ENCODE measurements at regions not wholly inside any gene's neighbourhood (a gene's known extent, or its start where the extent isn't known, plus 50 kb on each side); places are given as distances from the start of the nearest gene placed in this dataset.

DNA sequence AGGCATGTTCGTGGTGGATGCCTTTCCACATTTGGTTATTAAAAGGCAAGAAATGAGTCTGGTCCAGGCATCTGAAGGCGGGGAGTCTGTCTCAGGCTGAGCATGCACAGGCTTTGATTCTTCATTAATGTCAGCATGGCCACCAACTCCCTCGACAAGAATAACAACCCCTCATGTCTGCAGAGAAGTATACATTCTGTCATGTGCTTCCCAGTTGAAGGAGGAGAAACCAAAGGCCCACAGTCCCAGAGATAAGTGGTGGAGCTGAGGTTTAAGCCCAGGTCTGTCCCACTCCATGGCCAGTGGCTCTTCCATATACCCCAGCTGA is 61.6 kb upstream of the LAPTM5 start:
- CTCF ChIA-PET: interaction anchor here (1.9 to 2.5 kb wide), 2 partner anchors 17 to 100 kb away, joined by 6 to 7 read pairs; no protein-coding TSS in a partner anchor
- ATAC-seq: no peak
- DNase-seq: no peak
- peaks cover 14% of the 10 kb centered on the region for H3K4me1 Mint-ChIP-seq
- peaks cover 72% of the 10 kb centered on the region for H3K27me3 Mint-ChIP-seq
- no peak overlapping the region for H3K27ac Mint-ChIP-seq
- no peaks in the 10 kb centered on the region for H3K9me3 Mint-ChIP-seq (ENCODE audit: low read depth)
- H3K4me3 Mint-ChIP-seq: no peak overlapping the region
- no peaks in the 10 kb centered on the region for H3K36me3 Mint-ChIP-seq

DNA sequence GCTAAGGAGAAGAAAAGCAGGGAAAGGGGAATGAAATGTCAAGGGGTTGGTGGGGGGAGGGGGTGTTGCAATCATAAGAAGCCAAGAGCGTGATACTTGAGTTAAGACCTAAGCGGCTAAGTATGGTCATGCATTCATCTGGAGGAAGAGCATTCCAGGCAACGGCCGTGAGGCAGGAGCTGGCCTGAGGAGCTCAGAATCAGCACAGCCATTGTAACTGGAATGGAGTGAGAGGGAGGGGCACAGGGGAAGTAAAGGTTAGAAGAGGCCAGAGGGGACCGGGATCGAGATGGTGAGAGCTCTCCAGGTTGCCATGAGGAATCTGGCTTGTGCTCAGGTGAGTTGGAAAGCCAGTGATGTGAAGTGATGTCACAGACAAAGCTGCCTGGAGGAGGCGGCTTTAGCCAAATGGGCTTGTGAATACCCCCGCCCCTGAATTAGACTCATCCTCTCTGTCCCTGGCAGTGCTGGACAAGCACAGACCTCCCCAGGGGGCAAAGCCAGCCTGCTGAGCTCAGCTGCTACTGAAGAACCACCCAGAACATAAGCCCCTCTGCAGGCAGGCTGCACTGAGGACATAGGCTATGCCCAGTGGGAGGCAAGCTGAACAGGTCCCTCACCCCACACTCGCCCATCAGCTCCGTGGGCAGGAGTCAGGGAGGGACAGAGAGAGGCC is 61.1 kb upstream of the LAPTM5 start:
- DNase-seq (no peak), ATAC-seq (no peak)
- Mint-ChIP-seq H3K27ac (no peak overlapping the region), H3K36me3 (no peaks in the 10 kb centered on the region), H3K27me3 (peaks cover 67% of the 10 kb centered on the region), H3K4me1 (peaks cover 9% of the 10 kb centered on the region), H3K9me3 (ENCODE audit: low read depth) (no peaks in the 10 kb centered on the region), H3K4me3 (no peak overlapping the region)
- CTCF ChIA-PET: interaction anchor here (1.9 to 2.5 kb wide), 2 partner anchors 17 to 99 kb away, joined by 6 to 7 read pairs; no protein-coding TSS in a partner anchor

DNA sequence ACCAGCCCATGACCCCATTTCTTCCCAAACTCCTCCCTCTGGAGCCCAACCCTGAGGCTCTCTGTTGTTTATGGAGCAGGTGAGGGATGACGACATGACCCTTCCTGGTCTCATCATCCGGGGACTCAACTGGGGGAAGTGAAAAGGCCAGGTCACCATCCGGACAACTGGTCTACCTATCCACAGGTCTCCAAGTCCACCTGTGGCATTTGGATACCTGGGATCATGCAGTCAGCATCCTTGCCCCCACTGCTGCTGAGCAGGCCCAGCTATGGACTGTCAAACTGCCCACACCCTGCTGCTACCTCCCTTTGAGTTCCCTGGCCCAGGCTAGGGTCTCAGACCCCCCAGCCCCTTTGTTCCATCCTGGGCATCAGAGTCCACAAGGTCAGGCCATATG is 60.0 kb upstream of the LAPTM5 start:
- H3K27me3 Mint-ChIP-seq: peaks cover 58% of the 10 kb centered on the region
- ATAC-seq (no peak), DNase-seq (no peak)
- no peaks in the 10 kb centered on the region for H3K9me3 Mint-ChIP-seq (ENCODE audit: low read depth)
- H3K36me3 Mint-ChIP-seq: no peaks in the 10 kb centered on the region
- H3K4me3 Mint-ChIP-seq: no peak overlapping the region
- CTCF ChIA-PET: interaction anchor here (1.9 kb wide), 1 partner anchor 16 kb away, joined by 7 read pairs; no protein-coding TSS in a partner anchor
- no peaks in the 10 kb centered on the region for H3K4me1 Mint-ChIP-seq
- H3K27ac Mint-ChIP-seq: no peak overlapping the region

DNA sequence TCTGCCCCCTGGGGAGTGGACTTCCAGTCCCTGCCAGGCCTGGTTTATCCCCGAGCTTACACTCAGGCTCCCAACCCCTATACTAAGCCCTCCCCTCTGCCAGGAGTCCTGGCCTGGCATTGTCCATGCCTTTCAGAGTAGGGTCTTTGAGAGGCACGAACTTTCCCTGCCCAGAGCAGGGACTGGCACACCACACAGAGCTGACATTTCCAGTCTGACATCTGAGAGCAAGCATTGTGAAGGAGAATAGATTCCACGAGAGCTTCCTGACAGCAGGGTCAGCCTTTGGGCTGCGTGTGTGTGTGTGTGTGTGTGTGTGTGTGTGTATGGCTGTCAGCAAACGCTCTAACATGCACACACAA is 59.5 kb upstream of the LAPTM5 start:
- H3K4me1 Mint-ChIP-seq: no peaks in the 10 kb centered on the region
- CTCF ChIA-PET: interaction anchor here (0.6 to 1.3 kb wide), 2 partner anchors 16 to 362 kb away, joined by 4 to 5 read pairs; no protein-coding TSS in a partner anchor

DNA sequence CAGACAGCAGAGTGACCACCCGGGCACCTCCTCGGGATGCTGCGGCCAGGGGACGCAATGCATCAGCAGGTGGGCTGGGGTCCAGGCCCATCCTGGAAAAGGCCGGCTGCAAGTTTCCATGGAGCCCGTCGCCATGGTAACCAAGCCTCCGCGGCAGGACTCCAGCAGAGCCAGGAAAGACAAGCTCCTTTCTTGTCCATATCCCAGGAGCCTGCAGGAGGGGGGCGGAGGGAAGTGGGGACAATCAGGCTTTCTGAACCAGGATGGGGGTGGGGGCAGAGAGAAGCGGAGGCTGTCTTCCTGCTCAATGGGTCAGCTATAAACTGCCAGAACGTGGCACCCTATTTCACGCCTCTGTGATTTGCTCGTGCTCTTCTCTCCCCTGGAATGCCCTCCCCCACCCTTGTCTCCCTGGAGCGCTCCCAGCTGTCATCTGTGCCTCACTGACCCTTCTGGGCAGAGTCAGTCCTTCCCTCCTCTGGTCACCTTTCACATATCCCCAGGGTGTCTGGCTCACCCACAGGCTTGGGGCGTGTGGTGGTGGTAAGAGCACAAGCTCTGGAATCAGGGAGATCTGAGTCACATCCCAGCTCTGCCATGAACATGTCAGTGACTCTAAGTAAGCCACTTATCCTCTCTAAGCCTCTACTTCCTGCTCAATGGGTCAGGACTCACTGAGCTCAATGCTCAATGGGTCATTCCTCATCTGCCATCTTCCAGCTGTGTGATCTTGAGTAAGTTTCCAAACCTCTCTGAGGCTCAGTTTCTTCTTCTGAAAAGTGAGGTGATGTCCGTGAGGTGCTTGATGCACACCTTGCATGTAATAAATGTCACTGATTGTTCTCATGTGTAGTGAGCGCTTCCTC is 58.9 kb upstream of the LAPTM5 start:
- H3K27me3 Mint-ChIP-seq: peaks cover 58% of the 10 kb centered on the region
- H3K9me3 Mint-ChIP-seq (ENCODE audit: low read depth): no peaks in the 10 kb centered on the region
- no peak overlapping the region for H3K27ac Mint-ChIP-seq
- ATAC-seq (no peak), DNase-seq (no peak)
- no peaks in the 10 kb centered on the region for H3K4me1 Mint-ChIP-seq
- no peaks in the 10 kb centered on the region for H3K36me3 Mint-ChIP-seq
- no peak overlapping the region for H3K4me3 Mint-ChIP-seq
- CTCF ChIA-PET: interaction anchor here (0.6 to 1.3 kb wide), 4 partner anchors 15 to 363 kb away, joined by 3 to 5 read pairs (median 4); no protein-coding TSS in a partner anchor

More for the DNA sequence above, 59.5 kb upstream of the LAPTM5 start:
- no peak for DNase-seq
- Mint-ChIP-seq H3K27ac (no peak overlapping the region), H3K27me3 (peaks cover 60% of the 10 kb centered on the region), H3K9me3 (ENCODE audit: low read depth) (no peaks in the 10 kb centered on the region), H3K4me3 (no peak overlapping the region), H3K36me3 (no peaks in the 10 kb centered on the region)
- no peak for ATAC-seq

DNA sequence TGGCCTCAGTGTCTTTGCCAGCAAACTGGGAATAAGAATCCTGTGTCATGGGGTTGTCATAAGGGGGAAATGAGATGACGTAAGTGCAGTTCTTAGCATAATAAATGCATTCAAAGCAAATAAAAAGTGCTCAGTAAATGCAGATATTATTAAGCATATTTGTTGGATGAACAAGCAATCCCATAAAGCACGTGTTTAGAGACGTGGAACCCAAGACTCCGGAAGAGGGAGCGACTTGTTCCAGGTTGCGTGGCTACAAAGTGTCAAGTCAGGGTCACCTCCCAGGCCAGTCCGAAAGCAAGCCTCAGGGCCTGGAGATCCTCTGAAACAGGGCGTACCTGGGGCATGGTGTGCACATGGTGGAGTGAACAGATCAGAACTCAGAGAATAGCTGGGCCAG is 58.0 kb upstream of the LAPTM5 start:
- Mint-ChIP-seq H3K27me3 (peaks cover 59% of the 10 kb centered on the region), H3K4me3 (no peak overlapping the region), H3K9me3 (ENCODE audit: low read depth) (no peaks in the 10 kb centered on the region), H3K4me1 (no peaks in the 10 kb centered on the region), H3K27ac (no peak overlapping the region), H3K36me3 (no peaks in the 10 kb centered on the region)
- ATAC-seq (no peak), DNase-seq (no peak)
- CTCF ChIA-PET: interaction anchor here (1.3 kb wide), 1 partner anchor 14 kb away, joined by 4 read pairs; no protein-coding TSS in a partner anchor

DNA sequence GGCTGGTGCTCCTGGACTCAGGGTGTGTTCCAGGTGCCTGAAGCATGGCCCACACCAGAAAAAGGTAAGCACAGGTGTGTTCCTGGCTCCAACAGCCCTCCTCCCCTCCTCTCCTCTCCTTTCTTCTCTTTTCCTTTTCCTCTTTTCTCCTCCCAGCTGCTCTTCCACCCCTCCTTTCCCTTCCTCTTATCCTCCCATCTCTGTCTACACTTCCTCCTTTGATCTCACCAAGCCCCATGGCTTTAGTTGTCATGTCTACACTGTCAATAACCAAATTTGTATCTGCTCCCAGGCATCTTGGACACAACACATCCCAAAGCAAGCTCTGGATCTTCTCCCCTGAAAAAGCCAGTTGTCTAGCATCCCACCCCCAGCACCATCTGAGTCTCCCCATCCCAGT is 56.7 kb upstream of the LAPTM5 start:
- CTCF ChIA-PET: no interaction called here
- Mint-ChIP-seq H3K4me1 (no peaks in the 10 kb centered on the region), H3K27ac (no peak overlapping the region), H3K36me3 (no peaks in the 10 kb centered on the region), H3K4me3 (no peak overlapping the region), H3K27me3 (peaks cover 58% of the 10 kb centered on the region), H3K9me3 (ENCODE audit: low read depth) (no peaks in the 10 kb centered on the region)
- no peak for ATAC-seq
- no peak for DNase-seq

- H3K4me3 Mint-ChIP-seq: no peak overlapping the region
- no peak for DNase-seq
- H3K27ac Mint-ChIP-seq: no peak overlapping the region
- peaks cover 55% of the 10 kb centered on the region for H3K27me3 Mint-ChIP-seq
- CTCF ChIA-PET: interaction anchor here (1.5 to 2.7 kb wide), 2 partner anchors 10 to 98 kb away, joined by 4 to 13 read pairs; no protein-coding TSS in a partner anchor
- no peaks in the 10 kb centered on the region for H3K9me3 Mint-ChIP-seq (ENCODE audit: low read depth)
- no peak for ATAC-seq
- no peaks in the 10 kb centered on the region for H3K4me1 Mint-ChIP-seq
- H3K36me3 Mint-ChIP-seq: no peaks in the 10 kb centered on the region
Measured at GRCh38 chr1:30812076-30812475, 54.5 kb upstream of the LAPTM5 start.

- ATAC-seq: no peak
- Mint-ChIP-seq H3K27ac (no peak overlapping the region), H3K4me3 (no peak overlapping the region), H3K9me3 (ENCODE audit: low read depth) (no peaks in the 10 kb centered on the region), H3K36me3 (no peaks in the 10 kb centered on the region), H3K4me1 (no peaks in the 10 kb centered on the region), H3K27me3 (peaks cover 55% of the 10 kb centered on the region)
- no peak for DNase-seq
- CTCF ChIA-PET: interaction anchor here (0.6 to 2.7 kb wide), 4 partner anchors 10 to 28 kb away, joined by 3 to 13 read pairs (median 4); no protein-coding TSS in a partner anchor
Measured at GRCh38 chr1:30811187-30811586, 53.6 kb upstream of the LAPTM5 start.

DNA sequence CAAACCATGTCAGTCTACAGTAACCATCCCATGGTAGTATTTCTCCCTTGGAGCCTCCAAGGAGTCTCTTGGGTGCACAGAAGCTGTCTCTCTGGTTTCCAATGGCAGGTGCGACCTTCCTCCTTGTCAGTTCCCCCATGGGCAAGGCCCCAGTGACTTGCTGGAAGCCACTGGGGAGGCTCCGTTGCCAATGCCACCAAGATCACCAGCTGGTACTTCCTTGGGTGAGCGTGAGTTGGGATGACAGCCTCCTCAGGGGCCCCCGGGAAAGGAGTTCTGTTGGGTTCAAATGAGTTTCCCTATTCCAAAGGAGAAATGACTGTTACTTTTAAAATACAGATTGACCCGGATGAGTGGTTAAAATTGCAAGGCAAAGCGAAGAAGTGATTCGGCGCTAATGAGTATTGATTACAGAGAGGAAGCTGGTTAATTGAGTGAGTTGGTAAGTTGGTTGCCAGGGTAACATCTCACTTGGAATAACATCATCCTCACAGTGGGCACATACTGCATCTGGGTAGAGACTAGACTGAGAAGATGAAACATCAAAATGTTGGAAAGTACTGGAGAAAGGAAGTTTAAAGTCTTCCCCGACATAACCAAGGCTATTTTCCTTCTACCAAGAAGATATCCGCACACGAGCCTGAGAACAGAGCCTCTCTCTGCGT is 53.0 kb upstream of the LAPTM5 start:
- Mint-ChIP-seq H3K9me3 (ENCODE audit: low read depth) (no peaks in the 10 kb centered on the region), H3K27me3 (peaks cover 61% of the 10 kb centered on the region)
- CTCF ChIA-PET: interaction anchor here (0.6 to 2.7 kb wide), 4 partner anchors 9 to 28 kb away, joined by 3 to 13 read pairs (median 4); no protein-coding TSS in a partner anchor

DNA sequence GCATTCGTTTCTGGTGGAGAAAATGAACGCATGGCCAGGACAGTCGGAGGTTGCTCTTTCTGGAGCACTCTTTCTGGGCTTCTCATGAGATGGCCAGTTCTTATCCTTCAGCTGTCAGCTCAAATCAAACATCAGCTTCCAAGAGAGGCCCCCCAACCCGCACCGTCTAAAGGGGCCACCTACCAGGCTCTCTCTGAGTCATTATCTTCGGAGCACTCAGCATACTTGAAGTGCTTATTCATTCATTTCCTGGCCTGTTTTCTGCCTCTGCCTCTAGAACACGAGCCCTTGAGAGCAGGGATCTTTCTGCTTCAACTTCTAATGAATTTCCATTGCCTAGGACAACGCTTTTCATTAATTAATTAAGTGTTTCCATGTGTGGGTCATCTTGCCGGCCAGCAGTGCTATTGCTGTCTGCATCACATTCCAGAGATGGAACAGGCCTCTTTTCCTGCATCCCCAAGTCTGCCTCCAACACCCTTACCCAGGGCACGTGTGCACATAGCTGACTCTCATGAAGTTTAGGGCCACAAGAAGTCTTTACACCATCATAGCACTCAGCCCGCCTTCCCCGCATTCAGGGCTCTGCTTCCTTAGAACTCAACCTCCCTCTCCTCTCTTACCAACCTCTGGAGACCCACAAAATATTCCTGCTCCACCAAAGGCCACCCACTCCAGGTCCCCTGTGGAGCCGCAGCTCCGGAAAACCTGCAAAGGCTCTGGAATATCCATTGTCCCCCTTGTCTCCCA is 52.1 kb upstream of the LAPTM5 start:
- Mint-ChIP-seq H3K36me3 (no peaks in the 10 kb centered on the region), H3K9me3 (ENCODE audit: low read depth) (no peaks in the 10 kb centered on the region), H3K4me3 (no peak overlapping the region), H3K27me3 (peaks cover 68% of the 10 kb centered on the region), H3K4me1 (no peaks in the 10 kb centered on the region), H3K27ac (no peak overlapping the region)
- DNase-seq (no peak), ATAC-seq (no peak)
- CTCF ChIA-PET: interaction anchor here (1.2 kb wide), 1 partner anchor 102 kb away, joined by 9 read pairs; no protein-coding TSS in a partner anchor

More for the DNA sequence above, 53.0 kb upstream of the LAPTM5 start:
- no peak overlapping the region for H3K4me3 Mint-ChIP-seq
- H3K4me1 Mint-ChIP-seq: no peaks in the 10 kb centered on the region
- no peak for DNase-seq
- ATAC-seq: no peak
- H3K27ac Mint-ChIP-seq: no peak overlapping the region
- H3K36me3 Mint-ChIP-seq: no peaks in the 10 kb centered on the region

DNA sequence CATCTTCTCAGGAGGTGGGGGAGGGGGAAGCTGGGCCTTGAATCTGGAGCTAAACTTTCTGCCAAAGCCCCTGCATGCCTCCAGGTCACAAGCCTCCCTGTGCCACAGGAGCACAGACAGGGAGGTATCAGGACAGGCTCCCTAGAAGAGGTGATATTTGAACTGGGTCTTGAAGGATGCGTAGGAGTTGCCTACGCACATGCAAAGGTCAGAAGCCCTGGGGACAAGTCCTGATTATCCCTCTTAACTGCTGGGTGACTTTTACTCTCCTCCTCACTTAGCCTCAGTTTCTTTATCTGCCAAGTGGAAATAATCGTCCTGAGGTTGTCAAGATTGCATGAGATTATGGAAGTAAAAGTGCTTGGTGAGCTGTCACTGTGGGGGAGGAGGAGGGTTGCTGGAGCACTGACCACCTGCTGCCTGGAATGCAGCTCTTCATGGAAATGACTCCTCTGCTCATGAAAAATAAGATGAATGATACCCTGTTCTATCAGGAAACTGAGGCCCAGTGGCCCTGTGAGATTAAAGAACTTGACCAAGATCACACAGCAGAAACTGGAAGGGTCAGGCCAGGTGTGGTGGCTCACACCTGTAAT is 50.6 kb upstream of the LAPTM5 start:
- Mint-ChIP-seq H3K27ac (no peak overlapping the region), H3K27me3 (peaks cover 83% of the 10 kb centered on the region)

More for the DNA sequence above, 50.6 kb upstream of the LAPTM5 start:
- DNase-seq (no peak), ATAC-seq (no peak)
- CTCF ChIA-PET: interaction anchor here (1.2 to 1.3 kb wide), 2 partner anchors 103 kb away, joined by 3 to 9 read pairs; no protein-coding TSS in a partner anchor
- H3K4me1 Mint-ChIP-seq: no peaks in the 10 kb centered on the region
- H3K36me3 Mint-ChIP-seq: no peaks in the 10 kb centered on the region
- no peak overlapping the region for H3K4me3 Mint-ChIP-seq
- no peaks in the 10 kb centered on the region for H3K9me3 Mint-ChIP-seq (ENCODE audit: low read depth)
